NT2/D1 (cell line): ENCODE measurements at regions not wholly inside any gene's neighbourhood (a gene's known extent, or its start where the extent isn't known, plus 50 kb on each side); places are given as distances from the start of the nearest gene placed in this dataset.
"Not testable (repeated sequence)": the region's sequence is repeated elsewhere in the genome, so short reads cannot be mapped to it uniquely, and the experiment has no call there.

Experiments used
- DNase-seq: peaks from one replicate; pipeline ENCODE4 v3.0.0-alpha.2; 2011; ENCODE audit warnings: low read depth, low spot score
- H3K27me3 ChIP-seq: 2 replicates; pipeline ENCODE4 v1.6.0; 2011; ENCODE audit warnings: mild to moderate bottlenecking; ENCODE audit not compliant: insufficient read length, insufficient read depth
- H3K36me3 ChIP-seq: 2 replicates; pipeline ENCODE4 v1.6.1; 2011; ENCODE audit warnings: mild to moderate bottlenecking, low read length, mixed read lengths; ENCODE audit not compliant: insufficient read depth, insufficient read length
- H3K4me1 ChIP-seq: 2 replicates; pipeline ENCODE4 v1.5.1; 2011; ENCODE audit not compliant: insufficient read depth, insufficient read length
- H3K4me3 ChIP-seq: 2 replicates; pipeline ENCODE4 v1.5.1; 2011; ENCODE audit warnings: low read depth; ENCODE audit not compliant: insufficient read length
- H3K9ac ChIP-seq: 2 replicates; pipeline ENCODE4 v1.6.0; 2011; ENCODE audit warnings: low read depth; ENCODE audit not compliant: insufficient read length
- H3K9me3 ChIP-seq: 2 replicates; pipeline ENCODE4 v1.5.1; 2011; ENCODE audit warnings: mild to moderate bottlenecking, low read length; ENCODE audit not compliant: insufficient read depth
- SUZ12 ChIP-seq: IDR thresholded peaks from 2 replicates; pipeline ENCODE4 v1.6.1; 2011; ENCODE audit not compliant: insufficient read length, insufficient read depth; ENCODE audit errors: extremely low read depth
- YY1 ChIP-seq: IDR thresholded peaks from 2 replicates; pipeline ENCODE4 v1.6.1; 2011; ENCODE audit not compliant: insufficient read length, insufficient read depth
- ZNF274 ChIP-seq: IDR thresholded peaks from 2 replicates; pipeline ENCODE4 v1.6.1; 2011; ENCODE audit warnings: mild to moderate bottlenecking, low read depth, low read length

- Histone ChIP-seq H3K36me3 (no peaks in the 10 kb centered on the region), H3K4me3 (no peak overlapping the region), H3K4me1 (no peaks in the 10 kb centered on the region), H3K9me3 (no peaks in the 10 kb centered on the region), H3K9ac (no peak overlapping the region), H3K27me3 (no peaks in the 10 kb centered on the region)
- DNase-seq: no peak
- no peak for TF ChIP-seq YY1
- no peak for TF ChIP-seq SUZ12
- no peak for TF ChIP-seq ZNF274
Observed at GRCh38 chrX:65841263-65841662, 173.8 kb downstream of the MSN start.

GRCh38 chrX:65838674-65839073, 171.2 kb downstream of the MSN start:
- no peak for DNase-seq
- no peak overlapping the region for H3K9ac ChIP-seq
- TF ChIP-seq ZNF274: no peak
- no peak for TF ChIP-seq YY1
- TF ChIP-seq SUZ12: no peak
- H3K27me3 ChIP-seq: no peaks in the 10 kb centered on the region
- H3K4me1 ChIP-seq: no peaks in the 10 kb centered on the region
- no peak overlapping the region for H3K4me3 ChIP-seq
- H3K36me3 ChIP-seq: no peaks in the 10 kb centered on the region
- H3K9me3 ChIP-seq: no peaks in the 10 kb centered on the region

- Histone ChIP-seq H3K36me3 (no peaks in the 10 kb centered on the region), H3K4me3 (no peak overlapping the region), H3K27me3 (no peaks in the 10 kb centered on the region), H3K9me3 (no peaks in the 10 kb centered on the region), H3K9ac (no peak overlapping the region), H3K4me1 (no peaks in the 10 kb centered on the region)
- no peak for DNase-seq
- TF ChIP-seq ZNF274 (no peak), SUZ12 (no peak), YY1 (no peak)
Observed at GRCh38 chrX:65837875-65838549, 170.6 kb downstream of the MSN start.

- Histone ChIP-seq H3K4me3 (no peak overlapping the region), H3K27me3 (no peaks in the 10 kb centered on the region), H3K36me3 (no peaks in the 10 kb centered on the region), H3K4me1 (no peaks in the 10 kb centered on the region), H3K9me3 (no peaks in the 10 kb centered on the region), H3K9ac (no peak overlapping the region)
- DNase-seq: no peak
- no peak for TF ChIP-seq ZNF274
- TF ChIP-seq YY1: no peak
- TF ChIP-seq SUZ12: no peak
Observed at GRCh38 chrX:65831268-65831667, 163.8 kb downstream of the MSN start.

- no peaks in the 10 kb centered on the region for H3K27me3 ChIP-seq
- no peak overlapping the region for H3K9ac ChIP-seq
- no peak for TF ChIP-seq YY1
- no peak for TF ChIP-seq SUZ12
- TF ChIP-seq ZNF274: no peak
- no peaks in the 10 kb centered on the region for H3K36me3 ChIP-seq
- H3K4me3 ChIP-seq: no peak overlapping the region
- no peaks in the 10 kb centered on the region for H3K4me1 ChIP-seq
- no peaks in the 10 kb centered on the region for H3K9me3 ChIP-seq
- DNase-seq: no peak
Observed at GRCh38 chrX:65828599-65828998, 161.1 kb downstream of the MSN start.

- DNase-seq, H3K27me3 ChIP-seq, H3K4me3 ChIP-seq, H3K9ac ChIP-seq, H3K9me3 ChIP-seq, H3K4me1 ChIP-seq, H3K36me3 ChIP-seq: not testable (repeated sequence)
Observed at GRCh38 chrX:65825226-65825625, 157.8 kb downstream of the MSN start.

GRCh38 chrX:65821721-65822496, 154.5 kb downstream of the MSN start:
- Histone ChIP-seq H3K36me3 (no peaks in the 10 kb centered on the region), H3K27me3 (no peaks in the 10 kb centered on the region), H3K4me3 (no peak overlapping the region), H3K9me3 (no peaks in the 10 kb centered on the region), H3K4me1 (no peaks in the 10 kb centered on the region), H3K9ac (no peak overlapping the region)
- DNase-seq: no peak
- no peak for TF ChIP-seq SUZ12
- TF ChIP-seq YY1: no peak
- TF ChIP-seq ZNF274: no peak

GRCh38 chrX:65819983-65820382, 152.5 kb downstream of the MSN start:
- H3K27me3 ChIP-seq, H3K4me1 ChIP-seq, H3K9ac ChIP-seq, H3K4me3 ChIP-seq, DNase-seq, H3K9me3 ChIP-seq, H3K36me3 ChIP-seq: not testable (repeated sequence)
